GM12872 (cell line): ENCODE measurements at regions not wholly inside any gene's neighbourhood (a gene's known extent, or its start where the extent isn't known, plus 50 kb on each side); places are given as distances from the start of the nearest gene placed in this dataset.

ENCODE experiments used
- TF ChIP-seq, protein P1 (sequence below): IDR thresholded peaks from 3 replicates; pipeline ENCODE4 v1.5.1; 2011; ENCODE audit warnings: low read depth, mild to moderate bottlenecking, low read length, moderate library complexity; ENCODE audit not compliant: insufficient read depth

GRCh38 chr7:106345421-106346166 is 60.8 kb upstream of the NAMPT start:
- TF ChIP-seq, protein P1, sequence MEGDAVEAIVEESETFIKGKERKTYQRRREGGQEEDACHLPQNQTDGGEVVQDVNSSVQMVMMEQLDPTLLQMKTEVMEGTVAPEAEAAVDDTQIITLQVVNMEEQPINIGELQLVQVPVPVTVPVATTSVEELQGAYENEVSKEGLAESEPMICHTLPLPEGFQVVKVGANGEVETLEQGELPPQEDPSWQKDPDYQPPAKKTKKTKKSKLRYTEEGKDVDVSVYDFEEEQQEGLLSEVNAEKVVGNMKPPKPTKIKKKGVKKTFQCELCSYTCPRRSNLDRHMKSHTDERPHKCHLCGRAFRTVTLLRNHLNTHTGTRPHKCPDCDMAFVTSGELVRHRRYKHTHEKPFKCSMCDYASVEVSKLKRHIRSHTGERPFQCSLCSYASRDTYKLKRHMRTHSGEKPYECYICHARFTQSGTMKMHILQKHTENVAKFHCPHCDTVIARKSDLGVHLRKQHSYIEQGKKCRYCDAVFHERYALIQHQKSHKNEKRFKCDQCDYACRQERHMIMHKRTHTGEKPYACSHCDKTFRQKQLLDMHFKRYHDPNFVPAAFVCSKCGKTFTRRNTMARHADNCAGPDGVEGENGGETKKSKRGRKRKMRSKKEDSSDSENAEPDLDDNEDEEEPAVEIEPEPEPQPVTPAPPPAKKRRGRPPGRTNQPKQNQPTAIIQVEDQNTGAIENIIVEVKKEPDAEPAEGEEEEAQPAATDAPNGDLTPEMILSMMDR: no peak

DNA sequence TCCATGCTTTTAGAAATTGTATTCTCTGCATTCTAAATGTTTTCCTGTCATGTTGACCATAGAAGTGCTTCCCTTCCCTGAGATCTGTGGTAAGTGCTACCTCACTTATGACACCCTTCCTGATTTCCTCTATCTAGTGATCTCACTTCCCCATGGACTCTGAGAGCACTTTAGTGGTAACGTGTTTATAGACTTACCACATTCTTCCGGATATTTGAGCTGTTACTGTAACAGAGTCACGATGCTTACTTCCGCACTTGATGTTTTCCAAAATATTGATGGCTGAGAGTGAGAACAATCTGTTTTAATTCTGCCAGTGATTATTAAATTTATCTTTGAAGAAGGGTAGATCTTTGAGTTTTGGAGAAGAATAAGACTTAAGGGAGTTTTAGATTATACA is 60.1 kb upstream of the NAMPT start:
- TF ChIP-seq, protein P1: no peak

GRCh38 chr7:106344211-106344610 is 59.4 kb upstream of the NAMPT start:
- TF ChIP-seq, protein P1: no peak

GRCh38 chr7:106339513-106340246 is 54.9 kb upstream of the NAMPT start:
- TF ChIP-seq, protein P1: no peak

GRCh38 chr7:106337754-106338153 is 53.0 kb upstream of the NAMPT start:
- TF ChIP-seq, protein P1: no peak

DNA sequence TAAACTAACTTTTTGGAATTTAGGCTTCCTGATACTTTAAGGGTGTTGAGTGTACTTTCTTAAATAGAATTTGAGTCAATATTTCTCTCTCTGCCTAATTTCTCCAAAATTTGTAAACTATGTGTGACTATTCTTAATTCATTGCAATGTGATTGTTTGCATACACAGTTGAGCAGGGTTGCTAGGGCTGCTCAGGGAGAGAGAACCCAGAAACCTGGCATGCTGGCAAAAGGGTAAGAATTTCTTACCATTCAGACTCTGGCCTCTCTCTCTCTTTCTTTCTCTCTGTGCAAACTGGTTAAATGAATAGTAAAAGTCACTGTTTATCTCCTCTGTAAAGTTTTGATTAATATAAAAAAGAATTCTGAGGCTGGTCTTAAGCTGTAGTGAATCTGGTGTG is 51.0 kb upstream of the NAMPT start:
- TF ChIP-seq, protein P1: no peak
